BE2C (cell line): ENCODE measurements at regions not wholly inside any gene's neighbourhood (a gene's known extent, or its start where the extent isn't known, plus 50 kb on each side); places are given as distances from the start of the nearest gene placed in this dataset.

ENCODE experiments used
- DNase-seq: peaks from one replicate; pipeline ENCODE4 v3.0.0-alpha.2; 2020
- H3K27me3 ChIP-seq: fragments of 250-450 bp; sonication (Bioruptor Pico); 2 replicates; pipeline ENCODE4 v1.5.1; 2020; ENCODE audit warnings: mild to moderate bottlenecking
- H3K36me3 ChIP-seq: fragments of 250-450 bp; sonication (Bioruptor Pico); 2 replicates; pipeline ENCODE4 v1.5.1; 2020; ENCODE audit warnings: mild to moderate bottlenecking
- H3K4me1 ChIP-seq: fragments of 250-450 bp; sonication (Bioruptor Pico); 2 replicates; pipeline ENCODE4 v1.5.1; 2020
- H3K4me3 ChIP-seq: 2 replicates; pipeline ENCODE4 v1.5.1; 2011; ENCODE audit warnings: low read depth, low read length
- H3K9me3 ChIP-seq: fragments of 250-450 bp; sonication (Bioruptor Pico); 2 replicates; pipeline ENCODE4 v1.5.1; 2020
- CTCF ChIP-seq: IDR thresholded peaks from 2 replicates; pipeline ENCODE4 v1.5.1; 2012; ENCODE audit warnings: mild to moderate bottlenecking, low read depth, low read length

- H3K36me3 ChIP-seq: no peaks in the 10 kb centered on the region
- TF ChIP-seq CTCF: no peak
- no peak for DNase-seq
- H3K4me3 ChIP-seq: no peak overlapping the region
- H3K9me3 ChIP-seq: no peaks in the 10 kb centered on the region
- H3K27me3 ChIP-seq: no peaks in the 10 kb centered on the region
- H3K4me1 ChIP-seq: no peaks in the 10 kb centered on the region
These were observed 452.4 kb downstream of the KCNH5 start for GRCh38 chr14:62592877-62593276.

- H3K9me3 ChIP-seq: no peaks in the 10 kb centered on the region
- H3K4me1 ChIP-seq: no peaks in the 10 kb centered on the region
- no peak for TF ChIP-seq CTCF
- H3K27me3 ChIP-seq: no peaks in the 10 kb centered on the region
- no peak overlapping the region for H3K4me3 ChIP-seq
- DNase-seq: no peak
- no peaks in the 10 kb centered on the region for H3K36me3 ChIP-seq
These were observed 448.1 kb downstream of the KCNH5 start for GRCh38 chr14:62597143-62597542.

GRCh38 chr14:62599616-62600385 is 445.5 kb downstream of the KCNH5 start:
- no peaks in the 10 kb centered on the region for H3K36me3 ChIP-seq
- H3K9me3 ChIP-seq: no peaks in the 10 kb centered on the region
- DNase-seq: no peak
- H3K27me3 ChIP-seq: no peaks in the 10 kb centered on the region
- no peaks in the 10 kb centered on the region for H3K4me1 ChIP-seq
- no peak overlapping the region for H3K4me3 ChIP-seq
- no peak for TF ChIP-seq CTCF

- no peak for DNase-seq
- Histone ChIP-seq H3K9me3 (no peaks in the 10 kb centered on the region), H3K27me3 (no peaks in the 10 kb centered on the region), H3K4me3 (no peak overlapping the region), H3K4me1 (no peaks in the 10 kb centered on the region), H3K36me3 (no peaks in the 10 kb centered on the region)
- TF ChIP-seq CTCF: no peak
These were observed 442.5 kb downstream of the KCNH5 start for GRCh38 chr14:62602712-62603111.

- Histone ChIP-seq H3K9me3 (no peaks in the 10 kb centered on the region), H3K27me3 (no peaks in the 10 kb centered on the region), H3K4me3 (no peak overlapping the region), H3K4me1 (no peaks in the 10 kb centered on the region), H3K36me3 (no peaks in the 10 kb centered on the region)
- no peak for DNase-seq
- no peak for TF ChIP-seq CTCF
These were observed 440.7 kb downstream of the KCNH5 start for GRCh38 chr14:62604524-62604923.

GRCh38 chr14:62614122-62614521 is 431.1 kb downstream of the KCNH5 start:
- no peaks in the 10 kb centered on the region for H3K36me3 ChIP-seq
- TF ChIP-seq CTCF: no peak
- no peaks in the 10 kb centered on the region; the same call in 1 of the 2 replicates for H3K27me3 ChIP-seq
- no peak for DNase-seq
- H3K4me1 ChIP-seq: peaks cover 5% of the 10 kb centered on the region
- no peaks in the 10 kb centered on the region for H3K9me3 ChIP-seq
- H3K4me3 ChIP-seq: no peak overlapping the region
